Endothelial cell of umbilical vein (primary cell): ENCODE measurements at regions not wholly inside any gene's neighbourhood (a gene's known extent, or its start where the extent isn't known, plus 50 kb on each side); places are given as distances from the start of the nearest gene placed in this dataset.

Source experiments
- BruUV-seq: library from RNA; stranded (reverse); fragments of 400-500 nt; replicated peaks from 2 replicates; lab custom pipeline; 2021; lab: Mats Ljungman, UMichigan
- CTCF ChIA-PET: fragments of 300-600, 350-600 bp; sonication (Branson Sonifier 250); formaldehyde crosslinking; loops from one replicate; lab custom pipeline; 2021; ENCODE audit warnings: antibody characterized with exemption, inconsistent platforms; lab: Charles Lee
- POLR2A ChIA-PET: fragments of 300-600, 350-600 bp; sonication (Branson Sonifier 250); formaldehyde crosslinking; loops from one replicate; lab custom pipeline; 2021; ENCODE audit warnings: antibody characterized with exemption, inconsistent platforms; lab: Charles Lee
- DNase-seq: peaks from one replicate; pipeline ENCODE4 v3.0.0-alpha.2; 2011; ENCODE audit warnings: low read depth, low spot score
- FAIRE-seq: peaks from 2 replicates; lab custom pipeline; 2011; peaks lifted over from hg19 to GRCh38; lab: Jason Lieb, UNC
- H2AFZ ChIP-seq: 2 replicates; pipeline ENCODE4 v1.6.0; 2012; ENCODE audit warnings: low read depth, low read length, control low read depth, inconsistent platforms
- H3K27ac ChIP-seq: 2 replicates; pipeline ENCODE4 v1.5.1; 2011; ENCODE audit warnings: low read depth, mild to moderate bottlenecking, control low read depth, low read length, moderate library complexity; ENCODE audit not compliant: insufficient read depth
- H3K27me3 ChIP-seq, 2 experiments: 2 replicates each; pipeline versions ENCODE4 v1.6.0 to v1.6.1; 2011; ENCODE audit warnings: low read length in 2 of 2, mixed read lengths in 1 of 2; ENCODE audit not compliant: control insufficient read depth in 2 of 2, insufficient read depth in 2 of 2
- H3K36me3 ChIP-seq, 2 experiments: 2 replicates in 1 of 2; 3 replicates in 1 of 2; pipeline ENCODE4 v1.5.1; 2011; ENCODE audit warnings: low read length in 2 of 2, mild to moderate bottlenecking in 1 of 2, moderate library complexity in 1 of 2; ENCODE audit not compliant: control insufficient read depth in 2 of 2, insufficient read depth in 2 of 2; ENCODE audit errors: extremely low read depth in 1 of 2
- H3K4me1 ChIP-seq: 3 replicates; pipeline ENCODE4 v1.5.1; 2011; ENCODE audit warnings: mild to moderate bottlenecking, low read length; ENCODE audit not compliant: control insufficient read depth, insufficient read depth; ENCODE audit errors: extremely low read depth
- H3K4me2 ChIP-seq: 2 replicates; pipeline ENCODE4 v1.6.1; 2011; ENCODE audit warnings: low read length, control low read depth, mixed read lengths; ENCODE audit not compliant: insufficient read depth
- H3K4me3 ChIP-seq, 3 experiments: fragments of 200-600 bp in 1 of 3; sonication (generic), shearing (Covaris generic) in 1 of 3; replicated peaks in 1 of 3; 2 replicates each; pipeline ENCODE4 v1.5.1; 2011 to 2016; ENCODE audit warnings: control low read depth in 3 of 3, low read length in 3 of 3, mild to moderate bottlenecking in 2 of 3, inconsistent platforms in 1 of 3, low read depth in 1 of 3, moderate library complexity in 1 of 3; ENCODE audit not compliant: insufficient read depth in 1 of 3
- H3K79me2 ChIP-seq: 2 replicates; pipeline ENCODE4 v1.6.0; 2012; ENCODE audit warnings: low read length, inconsistent platforms; ENCODE audit not compliant: control insufficient read depth, insufficient read depth
- H3K9ac ChIP-seq: replicated peaks from 2 replicates; pipeline ENCODE3; 2011; ENCODE audit warnings: low read length, control low read depth; ENCODE audit not compliant: insufficient read depth; ENCODE audit errors: extremely low read depth
- H3K9me1 ChIP-seq: replicated peaks from 3 replicates; pipeline ENCODE4 v1.6.0; 2011; ENCODE audit warnings: mild to moderate bottlenecking, low read length; ENCODE audit not compliant: control insufficient read depth, insufficient read depth; ENCODE audit errors: extremely low read depth
- H3K9me3 ChIP-seq: replicated peaks from 2 replicates; pipeline ENCODE4 v1.5.1; 2012; ENCODE audit warnings: low read length, inconsistent platforms; ENCODE audit not compliant: control insufficient read depth, insufficient read depth
- H4K20me1 ChIP-seq: replicated peaks from 2 replicates; pipeline ENCODE3; 2011; ENCODE audit warnings: mild to moderate bottlenecking, low read length; ENCODE audit not compliant: control insufficient read depth, insufficient read depth; ENCODE audit errors: extremely low read depth
- EZH2 ChIP-seq: IDR thresholded peaks from 2 replicates; pipeline ENCODE4 v1.6.1; 2012; ENCODE audit warnings: borderline replicate concordance, low read depth, mild to moderate bottlenecking, moderate library complexity, low read length, inconsistent platforms; ENCODE audit not compliant: severe bottlenecking
- FOS ChIP-seq: IDR thresholded peaks from 2 replicates; pipeline ENCODE4 v1.6.1; 2011; ENCODE audit warnings: mild to moderate bottlenecking, low read length, moderate library complexity, borderline replicate concordance; ENCODE audit not compliant: insufficient read depth
- GATA2 ChIP-seq: IDR thresholded peaks from 2 replicates; pipeline ENCODE4 v1.7.0; 2011; ENCODE audit warnings: low read depth, mild to moderate bottlenecking, moderate library complexity, mixed read lengths, low read length; ENCODE audit not compliant: insufficient read length, insufficient read depth
- JUN ChIP-seq: IDR thresholded peaks from 2 replicates; pipeline ENCODE4 v1.6.1; 2011; ENCODE audit warnings: borderline replicate concordance, low read depth; ENCODE audit not compliant: insufficient read length, insufficient read depth
- MYC ChIP-seq: IDR thresholded peaks from one replicate; pipeline ENCODE4 v1.6.1; 2011; ENCODE audit warnings: mild to moderate bottlenecking, low read depth, low read length
- POLR2A ChIP-seq: IDR thresholded peaks from 2 replicates; pipeline ENCODE4 v1.6.1; 2012; ENCODE audit warnings: low read depth, mild to moderate bottlenecking, control low read depth, low read length
- POLR2AphosphoS5 ChIP-seq: IDR thresholded peaks from 2 replicates; pipeline ENCODE4 v1.6.1; 2012; ENCODE audit warnings: low read depth, mild to moderate bottlenecking, control low read depth, low read length, moderate library complexity; ENCODE audit not compliant: insufficient read depth
- dilution Hi-C: fragments of 300-500 bp; cut with MboI; formaldehyde crosslinking; loops from one replicate; pipeline ENCODE4 v1.15.0; 2019; ENCODE audit warnings: low sequenced_read_pairs; ENCODE audit not compliant: extremely low pct_ligation_motif_present
- intact Hi-C: fragments of 100-400 bp; cut with micrococcal nuclease; formaldehyde crosslinking; loops from one replicate; pipeline ENCODE4 v1.10.0; 2022
- TF ChIP-seq, protein P1 (sequence below): IDR thresholded peaks from 2 replicates; pipeline ENCODE4 v1.6.1; 2011; ENCODE audit not compliant: insufficient read depth, insufficient read length
- TF ChIP-seq, protein P2 (sequence below), 2 donors: IDR thresholded peaks; 1 replicate in 1 of 2; 2 replicates in 1 of 2; pipeline ENCODE4 v1.5.1; 2011; ENCODE audit warnings: low read length in 2 of 2, mild to moderate bottlenecking in 2 of 2, moderate library complexity in 2 of 2, control low read depth in 1 of 2, inconsistent platforms in 1 of 2, low read depth in 1 of 2; ENCODE audit not compliant: insufficient read depth in 1 of 2; ENCODE audit errors: extremely low read depth in 1 of 2

GRCh38 chr2:146324951-146325350 is 1519.9 kb upstream of the ACVR2A start:
- CTCF ChIA-PET = interaction anchor here (1.7 kb wide), 1 partner anchor 12 kb away, joined by 7 read pairs; no protein-coding TSS in a partner anchor
- Histone ChIP-seq H3K27ac (no peak overlapping the region), H3K36me3 (no peaks in the 10 kb centered on the region), H3K9me3 (no peaks in the 10 kb centered on the region), H3K9ac (no peak overlapping the region), H3K4me1 (no peaks in the 10 kb centered on the region), H3K9me1 (no peaks in the 10 kb centered on the region), H3K4me2 (no peak overlapping the region), H2AFZ (no peak overlapping the region), H3K79me2 (no peaks in the 10 kb centered on the region), H3K27me3 (no peaks in the 10 kb centered on the region), H4K20me1 (no peaks in the 10 kb centered on the region), H3K4me3 (no peak overlapping the region)
- FAIRE-seq (no peak), DNase-seq (no peak)
- POLR2A ChIA-PET = no interaction called here
- TF ChIP-seq POLR2AphosphoS5 (no peak), FOS (no peak), GATA2 (no peak), MYC (no peak), JUN (no peak), EZH2 (no peak), POLR2A (no peak)
- TF ChIP-seq, protein P1, sequence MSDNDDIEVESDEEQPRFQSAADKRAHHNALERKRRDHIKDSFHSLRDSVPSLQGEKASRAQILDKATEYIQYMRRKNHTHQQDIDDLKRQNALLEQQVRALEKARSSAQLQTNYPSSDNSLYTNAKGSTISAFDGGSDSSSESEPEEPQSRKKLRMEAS = no peak
- TF ChIP-seq, protein P2, sequence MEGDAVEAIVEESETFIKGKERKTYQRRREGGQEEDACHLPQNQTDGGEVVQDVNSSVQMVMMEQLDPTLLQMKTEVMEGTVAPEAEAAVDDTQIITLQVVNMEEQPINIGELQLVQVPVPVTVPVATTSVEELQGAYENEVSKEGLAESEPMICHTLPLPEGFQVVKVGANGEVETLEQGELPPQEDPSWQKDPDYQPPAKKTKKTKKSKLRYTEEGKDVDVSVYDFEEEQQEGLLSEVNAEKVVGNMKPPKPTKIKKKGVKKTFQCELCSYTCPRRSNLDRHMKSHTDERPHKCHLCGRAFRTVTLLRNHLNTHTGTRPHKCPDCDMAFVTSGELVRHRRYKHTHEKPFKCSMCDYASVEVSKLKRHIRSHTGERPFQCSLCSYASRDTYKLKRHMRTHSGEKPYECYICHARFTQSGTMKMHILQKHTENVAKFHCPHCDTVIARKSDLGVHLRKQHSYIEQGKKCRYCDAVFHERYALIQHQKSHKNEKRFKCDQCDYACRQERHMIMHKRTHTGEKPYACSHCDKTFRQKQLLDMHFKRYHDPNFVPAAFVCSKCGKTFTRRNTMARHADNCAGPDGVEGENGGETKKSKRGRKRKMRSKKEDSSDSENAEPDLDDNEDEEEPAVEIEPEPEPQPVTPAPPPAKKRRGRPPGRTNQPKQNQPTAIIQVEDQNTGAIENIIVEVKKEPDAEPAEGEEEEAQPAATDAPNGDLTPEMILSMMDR (IDR thresholded peaks at IDR 0.05; ENCODE audit: extremely low read depth in 1 of 2, insufficient read depth in 1 of 2, low read depth in 1 of 2, low read length in 2 of 2) = no peak
- intact Hi-C loops = no loop called here
- BruUV-seq = no TSS peak
- dilution Hi-C loops = no loop called here
